HFF-Myc (cell line): ENCODE measurements at regions not wholly inside any gene's neighbourhood (a gene's known extent, or its start where the extent isn't known, plus 50 kb on each side); places are given as distances from the start of the nearest gene placed in this dataset.
"Not testable (repeated sequence)": the region's sequence is repeated elsewhere in the genome, so short reads cannot be mapped to it uniquely, and the experiment has no call there.

ENCODE experiments used
- DNase-seq: peaks from one replicate; pipeline ENCODE4 v3.0.0-alpha.2; 2011; ENCODE audit warnings: low read depth; ENCODE audit errors: extremely low read depth
- H3K4me3 ChIP-seq: replicated peaks from 2 replicates; pipeline ENCODE4 v1.5.1; 2011; ENCODE audit warnings: low read depth, mild to moderate bottlenecking, control low read depth, low read length
- CTCF ChIP-seq: IDR thresholded peaks from 2 replicates; pipeline ENCODE4 v1.5.1; 2012; ENCODE audit warnings: mild to moderate bottlenecking, low read depth, low read length, control low read depth; ENCODE audit errors: missing control alignments

- no peak overlapping the region for H3K4me3 ChIP-seq
- TF ChIP-seq CTCF = no peak
- DNase-seq = peak; percentile 11
Observed at GRCh38 chr9:82882138-82882537, 180.8 kb downstream of the RASEF start.

GRCh38 chr9:82882748-82883147 is 180.2 kb downstream of the RASEF start:
- TF ChIP-seq CTCF = no peak
- DNase-seq = no peak
- H3K4me3 ChIP-seq = no peak overlapping the region

- TF ChIP-seq CTCF = no peak
- DNase-seq = no peak
- H3K4me3 ChIP-seq = no peak overlapping the region
Observed at GRCh38 chr9:82883436-82883835, 179.5 kb downstream of the RASEF start.

- DNase-seq, H3K4me3 ChIP-seq: not testable (repeated sequence)
Observed at GRCh38 chr9:82883974-82884373, 179.0 kb downstream of the RASEF start.

- no peak for TF ChIP-seq CTCF
Observed at GRCh38 chr9:82890401-82890800, 172.5 kb downstream of the RASEF start.

GRCh38 chr9:82890865-82891264 is 172.1 kb downstream of the RASEF start:
- H3K4me3 ChIP-seq = no peak overlapping the region
- DNase-seq = no peak
- no peak for TF ChIP-seq CTCF

More at GRCh38 chr9:82890401-82890800, 172.5 kb downstream of the RASEF start:
- no peak overlapping the region for H3K4me3 ChIP-seq
- DNase-seq = no peak

- no peak for DNase-seq
- no peak for TF ChIP-seq CTCF
- H3K4me3 ChIP-seq = no peak overlapping the region
Observed at GRCh38 chr9:82891321-82891720, 171.6 kb downstream of the RASEF start.
